ENCODE measurements at regions not wholly inside any gene's neighbourhood (a gene's known extent, or its start where the extent isn't known, plus 50 kb on each side); places are given as distances from the start of the nearest gene placed in this dataset.

GRCh38 chr6:125474061-125474460 is 172.3 kb upstream of the HDDC2 start:
- Histone ChIP-seq H3K4me1 (ENCODE audit: control insufficient read depth in 5 of 5, insufficient read depth in 5 of 5, low read length in 5 of 5) (peaks cover 0 to 5% (median 0%) of the 10 kb centered on the region in 5 donors), H3K4me3 (no peak overlapping the region), H3K36me3 (ENCODE audit: control insufficient read depth in 4 of 4, insufficient read depth in 4 of 4, low read length in 4 of 4) (no peaks in the 10 kb centered on the region), H3K27me3 (ENCODE audit: control insufficient read depth in 3 of 3, insufficient read depth in 3 of 3, low read length in 2 of 3) (peaks cover 0 to 4% (median 0%) of the 10 kb centered on the region in 3 donors), H3K27ac (ENCODE audit: low read depth in 1 of 2, low read length in 1 of 2) (no peak overlapping the region), H3K9ac (ENCODE audit: insufficient read depth in 1 of 2, low read length in 2 of 2) (no peak overlapping the region), H3K9me3 (ENCODE audit: control insufficient read depth in 4 of 4, insufficient read depth in 3 of 4, low read length in 3 of 4) (no peaks in the 10 kb centered on the region)
- DNase-seq (no peak), ATAC-seq (ENCODE audit: insufficient read depth, low FRiP score) (no peak)
- TF ChIP-seq CTCF (IDR thresholded peaks at IDR 0.05; ENCODE audit: control extremely low read depth, extremely low read depth): no peak
- 54 to 74% methylated on average over 1 of the region's 1 CpG for WGBS, 2 donors

GRCh38 chr6:125477156-125477555 is 175.4 kb upstream of the HDDC2 start:
- ATAC-seq (ENCODE audit: insufficient read depth, low FRiP score) (no peak), DNase-seq (no peak)
- Histone ChIP-seq H3K27me3 (ENCODE audit: control insufficient read depth in 3 of 3, insufficient read depth in 3 of 3, low read length in 2 of 3) (peaks cover 0 to 4% (median 0%) of the 10 kb centered on the region in 3 donors), H3K27ac (ENCODE audit: low read depth in 1 of 2, low read length in 1 of 2) (no peak overlapping the region), H3K4me1 (ENCODE audit: control insufficient read depth in 5 of 5, insufficient read depth in 5 of 5, low read length in 5 of 5) (peaks cover 0 to 5% (median 0%) of the 10 kb centered on the region in 5 donors), H3K36me3 (ENCODE audit: control insufficient read depth in 4 of 4, insufficient read depth in 4 of 4, low read length in 4 of 4) (no peaks in the 10 kb centered on the region), H3K9me3 (ENCODE audit: control insufficient read depth in 4 of 4, insufficient read depth in 3 of 4, low read length in 3 of 4) (no peaks in the 10 kb centered on the region), H3K9ac (ENCODE audit: insufficient read depth in 1 of 2, low read length in 2 of 2) (no peak overlapping the region), H3K4me3 (no peak overlapping the region)
- TF ChIP-seq CTCF (IDR thresholded peaks at IDR 0.05; ENCODE audit: control extremely low read depth, extremely low read depth): no peak
- whole genome bisulfite sequencing, 2 donors: 84 to 89% methylated on average over 4 of the region's 4 CpGs

- ATAC-seq (ENCODE audit: insufficient read depth, low FRiP score) (no peak), DNase-seq (no peak)
- H3K27ac ChIP-seq (ENCODE audit: low read depth in 1 of 2, low read length in 1 of 2): no peak overlapping the region
- no peak overlapping the region for H3K9ac ChIP-seq (ENCODE audit: insufficient read depth in 1 of 2, low read length in 2 of 2)
- TF ChIP-seq CTCF (IDR thresholded peaks at IDR 0.05; ENCODE audit: control extremely low read depth, extremely low read depth): no peak
- peaks cover 0 to 5% (median 0%) of the 10 kb centered on the region in 5 donors for H3K4me1 ChIP-seq (ENCODE audit: control insufficient read depth in 5 of 5, insufficient read depth in 5 of 5, low read length in 5 of 5)
- H3K9me3 ChIP-seq (ENCODE audit: control insufficient read depth in 4 of 4, insufficient read depth in 3 of 4, low read length in 3 of 4): no peaks in the 10 kb centered on the region
- H3K27me3 ChIP-seq (ENCODE audit: control insufficient read depth in 3 of 3, insufficient read depth in 3 of 3, low read length in 2 of 3): peaks cover 0 to 4% (median 0%) of the 10 kb centered on the region in 3 donors
- 71 to 89% methylated on average over 3 of the region's 3 CpGs for WGBS, 2 donors
- H3K4me3 ChIP-seq: no peak overlapping the region
- H3K36me3 ChIP-seq (ENCODE audit: control insufficient read depth in 4 of 4, insufficient read depth in 4 of 4, low read length in 4 of 4): no peaks in the 10 kb centered on the region
Measured at GRCh38 chr6:125477844-125478243, 176.1 kb upstream of the HDDC2 start.

- DNase-seq (no peak), ATAC-seq (ENCODE audit: insufficient read depth, low FRiP score) (no peak)
- no peak for TF ChIP-seq CTCF (IDR thresholded peaks at IDR 0.05; ENCODE audit: control extremely low read depth, extremely low read depth)
- H3K4me3 ChIP-seq: no peak overlapping the region
- 65 to 84% methylated on average over 2 of the region's 2 CpGs for WGBS, 2 donors
- H3K27me3 ChIP-seq (ENCODE audit: control insufficient read depth in 3 of 3, insufficient read depth in 3 of 3, low read length in 2 of 3): peaks cover 0 to 4% (median 0%) of the 10 kb centered on the region in 3 donors
- no peak overlapping the region for H3K27ac ChIP-seq (ENCODE audit: low read depth in 1 of 2, low read length in 1 of 2)
- H3K36me3 ChIP-seq (ENCODE audit: control insufficient read depth in 4 of 4, insufficient read depth in 4 of 4, low read length in 4 of 4): no peaks in the 10 kb centered on the region
- no peak overlapping the region for H3K9ac ChIP-seq (ENCODE audit: insufficient read depth in 1 of 2, low read length in 2 of 2)
- no peaks in the 10 kb centered on the region for H3K9me3 ChIP-seq (ENCODE audit: control insufficient read depth in 4 of 4, insufficient read depth in 3 of 4, low read length in 3 of 4)
- peaks cover 0 to 5% (median 0%) of the 10 kb centered on the region in 5 donors for H3K4me1 ChIP-seq (ENCODE audit: control insufficient read depth in 5 of 5, insufficient read depth in 5 of 5, low read length in 5 of 5)
Measured at GRCh38 chr6:125480146-125480545, 178.4 kb upstream of the HDDC2 start.
